Nephron progenitor cell (in vitro differentiated cells): ENCODE measurements at regions not wholly inside any gene's neighbourhood (a gene's known extent, or its start where the extent isn't known, plus 50 kb on each side); places are given as distances from the start of the nearest gene placed in this dataset.

Experiments
- DNase-seq: peaks from one replicate; pipeline ENCODE4 v3.0.0; 2021
- H3K27ac Mint-ChIP-seq: 2 replicates; pipeline ENCODE4 v1.8.0; 2021; ENCODE audit warnings: mild to moderate bottlenecking, moderate library complexity, mixed read lengths
- H3K27me3 Mint-ChIP-seq: 2 replicates; pipeline ENCODE4 v1.8.0; 2021; ENCODE audit warnings: mild to moderate bottlenecking, low read depth, mixed read lengths; ENCODE audit not compliant: poor library complexity
- H3K36me3 Mint-ChIP-seq: 2 replicates; pipeline ENCODE4 v1.8.0; 2021; ENCODE audit warnings: low read depth, mixed read lengths
- H3K4me1 Mint-ChIP-seq: 2 replicates; pipeline ENCODE4 v1.8.0; 2021; ENCODE audit warnings: mixed read lengths
- H3K4me3 Mint-ChIP-seq: 2 replicates; pipeline ENCODE4 v1.8.0; 2021; ENCODE audit warnings: mild to moderate bottlenecking, moderate library complexity, mixed read lengths
- H3K9me3 Mint-ChIP-seq: 2 replicates; pipeline ENCODE4 v1.8.0; 2021; ENCODE audit warnings: mild to moderate bottlenecking, moderate library complexity, mixed read lengths
- TF ChIP-seq, protein P1 (sequence below): fragments of 200-600 bp; sonication (generic); IDR thresholded peaks from 2 replicates; pipeline ENCODE4 v1.5.0; 2021; ENCODE audit warnings: antibody characterized with exemption

DNA sequence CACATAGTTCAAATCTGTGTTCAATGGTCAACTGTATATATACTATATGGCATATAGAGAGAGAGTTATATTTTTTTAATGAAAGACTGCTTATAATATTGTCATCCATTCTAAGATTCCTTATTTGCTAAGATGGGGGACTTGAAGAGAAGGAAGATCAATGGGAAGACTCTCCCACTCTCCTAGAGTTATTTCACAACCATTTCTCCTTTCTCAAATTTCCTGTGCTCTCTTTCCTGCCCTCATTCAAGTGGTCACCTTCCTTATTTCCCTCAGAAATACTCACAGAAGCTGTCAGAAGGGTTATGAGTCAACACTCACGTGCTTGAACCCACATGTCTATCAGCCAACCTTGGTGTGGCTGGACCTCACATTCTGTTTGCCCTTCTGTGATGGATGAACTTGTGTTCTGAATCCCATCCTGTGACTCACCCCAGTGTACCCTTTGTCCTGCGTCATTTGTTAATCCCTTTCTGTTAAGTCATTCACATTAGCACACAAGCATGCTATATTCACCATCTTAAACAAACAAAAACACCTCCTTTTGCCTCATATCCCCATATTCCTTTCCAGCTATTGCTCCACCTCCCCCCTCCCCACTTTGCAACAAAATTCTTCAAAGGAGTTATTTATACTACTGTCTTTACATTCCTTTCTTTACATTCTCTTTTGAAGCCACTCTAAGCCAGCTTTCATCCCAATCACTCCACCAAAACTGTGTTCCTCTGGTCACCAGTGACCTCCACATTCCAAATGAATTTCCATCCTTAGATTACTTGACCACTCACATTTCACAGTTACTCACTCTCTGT is 279.3 kb upstream of the TCF21 start:
- Mint-ChIP-seq H3K27ac (no peak overlapping the region), H3K4me3 (no peak overlapping the region), H3K36me3 (no peaks in the 10 kb centered on the region), H3K27me3 (no peaks in the 10 kb centered on the region), H3K9me3 (no peaks in the 10 kb centered on the region), H3K4me1 (peaks cover 8% of the 10 kb centered on the region)
- no peak for DNase-seq
- TF ChIP-seq, protein P1, sequence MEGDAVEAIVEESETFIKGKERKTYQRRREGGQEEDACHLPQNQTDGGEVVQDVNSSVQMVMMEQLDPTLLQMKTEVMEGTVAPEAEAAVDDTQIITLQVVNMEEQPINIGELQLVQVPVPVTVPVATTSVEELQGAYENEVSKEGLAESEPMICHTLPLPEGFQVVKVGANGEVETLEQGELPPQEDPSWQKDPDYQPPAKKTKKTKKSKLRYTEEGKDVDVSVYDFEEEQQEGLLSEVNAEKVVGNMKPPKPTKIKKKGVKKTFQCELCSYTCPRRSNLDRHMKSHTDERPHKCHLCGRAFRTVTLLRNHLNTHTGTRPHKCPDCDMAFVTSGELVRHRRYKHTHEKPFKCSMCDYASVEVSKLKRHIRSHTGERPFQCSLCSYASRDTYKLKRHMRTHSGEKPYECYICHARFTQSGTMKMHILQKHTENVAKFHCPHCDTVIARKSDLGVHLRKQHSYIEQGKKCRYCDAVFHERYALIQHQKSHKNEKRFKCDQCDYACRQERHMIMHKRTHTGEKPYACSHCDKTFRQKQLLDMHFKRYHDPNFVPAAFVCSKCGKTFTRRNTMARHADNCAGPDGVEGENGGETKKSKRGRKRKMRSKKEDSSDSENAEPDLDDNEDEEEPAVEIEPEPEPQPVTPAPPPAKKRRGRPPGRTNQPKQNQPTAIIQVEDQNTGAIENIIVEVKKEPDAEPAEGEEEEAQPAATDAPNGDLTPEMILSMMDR, result no peak

GRCh38 chr6:133610227-133610840 is 278.6 kb upstream of the TCF21 start:
- H3K27ac Mint-ChIP-seq, result no peak overlapping the region
- H3K36me3 Mint-ChIP-seq, result no peaks in the 10 kb centered on the region
- TF ChIP-seq, protein P1, result no peak
- no peaks in the 10 kb centered on the region for H3K27me3 Mint-ChIP-seq
- H3K4me1 Mint-ChIP-seq, result peaks cover 8% of the 10 kb centered on the region
- DNase-seq, result no peak
- H3K9me3 Mint-ChIP-seq, result no peaks in the 10 kb centered on the region
- H3K4me3 Mint-ChIP-seq, result no peak overlapping the region

- no peak overlapping the region for H3K27ac Mint-ChIP-seq
- H3K36me3 Mint-ChIP-seq, result no peaks in the 10 kb centered on the region
- peaks cover 4% of the 10 kb centered on the region for H3K9me3 Mint-ChIP-seq
- peaks cover under 1% of the 10 kb centered on the region for H3K27me3 Mint-ChIP-seq
- no peak for DNase-seq
- H3K4me3 Mint-ChIP-seq, result no peak overlapping the region
- TF ChIP-seq, protein P1, result no peak
- H3K4me1 Mint-ChIP-seq, result peaks cover 8% of the 10 kb centered on the region
Measured at GRCh38 chr6:133610971-133611370, 277.9 kb upstream of the TCF21 start.

DNA sequence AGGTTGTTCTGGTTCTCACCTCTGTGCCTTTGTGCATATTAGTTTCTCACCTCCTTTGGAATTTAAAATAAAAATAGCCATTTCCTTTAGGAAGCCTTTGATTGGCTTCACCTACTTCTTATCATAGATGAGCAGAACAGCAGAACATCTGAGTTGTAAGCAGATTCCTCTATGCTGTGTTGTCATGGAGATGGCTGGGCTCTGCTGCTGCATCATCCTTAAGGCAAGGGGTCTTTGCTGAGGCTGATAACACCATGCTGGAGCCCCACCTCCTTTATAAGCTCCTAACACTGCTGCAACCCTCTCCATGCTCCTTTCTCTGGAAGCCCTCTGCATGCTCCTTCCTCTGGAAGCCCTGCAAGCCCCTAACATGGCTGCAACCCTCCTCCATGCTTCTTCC is 276.5 kb upstream of the TCF21 start:
- H3K9me3 Mint-ChIP-seq, result peaks cover 19% of the 10 kb centered on the region
- H3K4me1 Mint-ChIP-seq, result peaks cover 8% of the 10 kb centered on the region
- DNase-seq, result no peak
- H3K27me3 Mint-ChIP-seq, result peaks cover 2% of the 10 kb centered on the region
- TF ChIP-seq, protein P1, result no peak
- no peak overlapping the region for H3K4me3 Mint-ChIP-seq
- peaks cover 11% of the 10 kb centered on the region for H3K36me3 Mint-ChIP-seq
- no peak overlapping the region for H3K27ac Mint-ChIP-seq

- Mint-ChIP-seq H3K36me3 (peaks cover 15% of the 10 kb centered on the region), H3K27me3 (peaks cover 2% of the 10 kb centered on the region), H3K4me3 (no peak overlapping the region), H3K4me1 (peaks cover 8% of the 10 kb centered on the region), H3K9me3 (peaks cover 26% of the 10 kb centered on the region), H3K27ac (no peak overlapping the region)
- TF ChIP-seq, protein P1, result no peak
- DNase-seq, result no peak
Measured at GRCh38 chr6:133613211-133613610, 275.7 kb upstream of the TCF21 start.

GRCh38 chr6:133621751-133622150 is 267.2 kb upstream of the TCF21 start:
- H3K36me3 Mint-ChIP-seq, result peaks cover 16% of the 10 kb centered on the region
- no peaks in the 10 kb centered on the region for H3K4me1 Mint-ChIP-seq
- H3K27me3 Mint-ChIP-seq, result peaks cover 7% of the 10 kb centered on the region
- no peak overlapping the region for H3K27ac Mint-ChIP-seq
- peaks cover 30% of the 10 kb centered on the region for H3K9me3 Mint-ChIP-seq
- no peak for DNase-seq
- TF ChIP-seq, protein P1, result no peak
- no peak overlapping the region for H3K4me3 Mint-ChIP-seq
